ENCODE measurements at regions not wholly inside any gene's neighbourhood (a gene's known extent, or its start where the extent isn't known, plus 50 kb on each side); places are given as distances from the start of the nearest gene placed in this dataset.
"Not testable (repeated sequence)": the region's sequence is repeated elsewhere in the genome, so short reads cannot be mapped to it uniquely, and the experiment has no call there.

DNA sequence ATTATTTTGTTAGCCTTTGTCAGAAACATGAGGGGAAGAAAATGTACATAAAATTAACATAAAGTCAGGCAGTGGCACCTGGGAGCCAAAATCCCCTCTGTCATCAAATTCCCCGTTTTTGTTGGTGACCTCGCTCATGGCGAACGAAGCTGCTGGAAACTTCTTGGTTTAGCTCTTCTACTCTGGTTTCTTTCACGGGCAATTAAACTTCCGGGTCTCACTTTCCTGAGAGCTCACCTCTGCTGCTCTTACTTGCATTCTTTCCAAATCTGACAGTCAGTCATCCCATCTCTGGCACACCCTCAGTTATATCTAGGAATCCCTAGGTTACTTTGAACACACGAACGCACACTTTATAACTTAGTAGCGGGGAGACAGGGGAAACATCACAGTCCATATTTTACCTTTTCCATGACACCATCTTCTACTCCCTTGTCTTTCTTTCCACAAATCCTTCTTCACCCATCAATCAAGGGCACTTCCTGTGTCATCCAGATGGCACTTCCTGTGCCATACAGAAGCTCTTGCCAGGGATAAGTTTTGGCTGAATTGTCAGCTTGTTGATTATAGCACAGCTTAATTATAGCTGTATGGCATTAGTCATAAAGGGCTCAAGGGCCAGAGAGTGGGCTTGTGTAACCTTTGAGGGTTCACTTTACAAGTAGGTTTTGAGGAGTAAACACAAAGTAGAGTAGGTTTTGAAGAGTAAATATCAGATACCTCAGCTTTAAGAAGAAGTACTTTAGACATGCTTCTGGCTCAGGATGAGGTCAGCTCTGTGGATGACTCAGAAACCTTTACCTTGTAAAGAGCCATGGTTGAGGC is 105.1 kb downstream of the GATA3 start:
- H3K27me3 Mint-ChIP-seq (ENCODE audit: unreplicated experiment): peaks cover 3% of the 10 kb centered on the region
- no peaks in the 10 kb centered on the region for H3K36me3 Mint-ChIP-seq (ENCODE audit: unreplicated experiment)
- DNase-seq: no peak
- peaks cover 1% of the 10 kb centered on the region for H3K9me3 Mint-ChIP-seq (ENCODE audit: unreplicated experiment)
- H3K4me3 Mint-ChIP-seq (ENCODE audit: unreplicated experiment): no peak overlapping the region
- H3K4me1 Mint-ChIP-seq (ENCODE audit: low read depth, unreplicated experiment): no peaks in the 10 kb centered on the region
- H3K27ac Mint-ChIP-seq (ENCODE audit: unreplicated experiment): no peak overlapping the region
- TF ChIP-seq, protein P1, sequence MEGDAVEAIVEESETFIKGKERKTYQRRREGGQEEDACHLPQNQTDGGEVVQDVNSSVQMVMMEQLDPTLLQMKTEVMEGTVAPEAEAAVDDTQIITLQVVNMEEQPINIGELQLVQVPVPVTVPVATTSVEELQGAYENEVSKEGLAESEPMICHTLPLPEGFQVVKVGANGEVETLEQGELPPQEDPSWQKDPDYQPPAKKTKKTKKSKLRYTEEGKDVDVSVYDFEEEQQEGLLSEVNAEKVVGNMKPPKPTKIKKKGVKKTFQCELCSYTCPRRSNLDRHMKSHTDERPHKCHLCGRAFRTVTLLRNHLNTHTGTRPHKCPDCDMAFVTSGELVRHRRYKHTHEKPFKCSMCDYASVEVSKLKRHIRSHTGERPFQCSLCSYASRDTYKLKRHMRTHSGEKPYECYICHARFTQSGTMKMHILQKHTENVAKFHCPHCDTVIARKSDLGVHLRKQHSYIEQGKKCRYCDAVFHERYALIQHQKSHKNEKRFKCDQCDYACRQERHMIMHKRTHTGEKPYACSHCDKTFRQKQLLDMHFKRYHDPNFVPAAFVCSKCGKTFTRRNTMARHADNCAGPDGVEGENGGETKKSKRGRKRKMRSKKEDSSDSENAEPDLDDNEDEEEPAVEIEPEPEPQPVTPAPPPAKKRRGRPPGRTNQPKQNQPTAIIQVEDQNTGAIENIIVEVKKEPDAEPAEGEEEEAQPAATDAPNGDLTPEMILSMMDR (IDR thresholded peaks at IDR 0.05; ENCODE audit: partially characterized antibody, unreplicated experiment): no peak

DNA sequence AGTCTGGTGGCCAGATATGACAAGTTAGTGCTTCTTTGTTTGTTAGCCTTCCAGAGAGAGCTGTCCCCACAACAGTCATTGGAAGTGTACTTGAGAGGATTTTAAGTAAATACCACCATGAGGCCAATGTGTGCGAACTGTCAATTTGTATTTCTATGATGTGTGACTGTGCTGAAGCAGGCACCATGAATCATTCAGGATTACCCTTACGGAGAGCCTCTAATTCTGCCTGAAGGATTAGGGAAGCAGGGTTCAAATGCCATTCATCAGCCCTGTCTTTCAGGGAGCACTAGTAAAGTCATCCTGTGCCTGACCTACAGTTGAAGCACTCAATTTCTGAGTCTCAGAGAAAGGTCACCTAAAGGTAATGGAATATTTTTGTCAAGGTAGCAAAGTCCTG is 109.3 kb downstream of the GATA3 start:
- DNase-seq: no peak
- H3K27me3 Mint-ChIP-seq (ENCODE audit: unreplicated experiment): peaks cover 4% of the 10 kb centered on the region
- TF ChIP-seq, protein P1 (IDR thresholded peaks at IDR 0.05; ENCODE audit: partially characterized antibody, unreplicated experiment): no peak
- H3K4me3 Mint-ChIP-seq (ENCODE audit: unreplicated experiment): no peak overlapping the region
- H3K9me3 Mint-ChIP-seq (ENCODE audit: unreplicated experiment): no peaks in the 10 kb centered on the region
- H3K36me3 Mint-ChIP-seq (ENCODE audit: unreplicated experiment): peaks cover 9% of the 10 kb centered on the region
- no peak overlapping the region for H3K27ac Mint-ChIP-seq (ENCODE audit: unreplicated experiment)
- H3K4me1 Mint-ChIP-seq (ENCODE audit: low read depth, unreplicated experiment): no peaks in the 10 kb centered on the region

DNA sequence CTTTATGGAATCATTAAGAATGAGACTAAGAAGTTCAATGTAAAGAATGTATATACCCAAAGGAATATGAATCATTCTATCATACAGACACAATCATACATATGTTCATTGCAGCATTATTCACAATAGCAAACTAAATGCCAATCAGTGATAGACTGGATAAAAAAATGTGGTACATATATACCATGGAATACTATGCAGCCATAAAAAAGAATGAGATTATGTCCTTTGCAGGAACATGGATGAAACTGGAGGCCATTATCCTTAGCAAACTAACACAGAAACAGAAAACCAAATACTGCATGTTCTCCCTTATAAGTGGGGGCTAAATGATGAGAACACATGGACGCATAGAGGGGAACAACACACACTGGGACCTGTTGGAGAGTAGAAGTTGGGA is 110.2 kb downstream of the GATA3 start:
- H3K36me3 Mint-ChIP-seq (ENCODE audit: unreplicated experiment): peaks cover 11% of the 10 kb centered on the region
- not testable (repeated sequence) for DNase-seq; H3K27ac Mint-ChIP-seq (ENCODE audit: unreplicated experiment); H3K27me3 Mint-ChIP-seq (ENCODE audit: unreplicated experiment); H3K4me3 Mint-ChIP-seq (ENCODE audit: unreplicated experiment); H3K4me1 Mint-ChIP-seq (ENCODE audit: low read depth, unreplicated experiment); H3K9me3 Mint-ChIP-seq (ENCODE audit: unreplicated experiment)

DNA sequence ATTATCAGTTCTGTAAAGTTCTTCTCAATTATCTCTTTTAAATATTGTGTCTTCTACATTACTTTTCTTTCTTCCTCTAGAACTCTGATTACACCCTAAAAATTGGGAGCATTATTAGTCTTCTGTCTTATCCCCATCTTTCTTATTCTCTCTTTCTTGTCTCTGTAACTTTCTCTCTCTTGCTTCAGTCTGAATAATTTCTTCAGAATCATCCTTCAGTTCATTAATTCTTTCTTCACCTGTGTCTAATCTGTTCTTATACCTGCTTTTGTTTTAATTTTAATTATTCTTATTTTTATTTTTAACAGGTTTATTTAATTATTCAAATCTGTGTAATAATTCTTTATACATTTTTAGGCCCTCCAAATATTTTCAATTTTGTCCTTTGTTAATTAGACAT is 114.3 kb downstream of the GATA3 start:
- H3K27me3 Mint-ChIP-seq (ENCODE audit: unreplicated experiment): peaks cover 5% of the 10 kb centered on the region
- DNase-seq: no peak
- no peaks in the 10 kb centered on the region for H3K9me3 Mint-ChIP-seq (ENCODE audit: unreplicated experiment)
- peaks cover 11% of the 10 kb centered on the region for H3K36me3 Mint-ChIP-seq (ENCODE audit: unreplicated experiment)
- H3K4me1 Mint-ChIP-seq (ENCODE audit: low read depth, unreplicated experiment): no peaks in the 10 kb centered on the region
- H3K4me3 Mint-ChIP-seq (ENCODE audit: unreplicated experiment): no peak overlapping the region
- H3K27ac Mint-ChIP-seq (ENCODE audit: unreplicated experiment): no peak overlapping the region
- TF ChIP-seq, protein P1 (IDR thresholded peaks at IDR 0.05; ENCODE audit: partially characterized antibody, unreplicated experiment): no peak

DNA sequence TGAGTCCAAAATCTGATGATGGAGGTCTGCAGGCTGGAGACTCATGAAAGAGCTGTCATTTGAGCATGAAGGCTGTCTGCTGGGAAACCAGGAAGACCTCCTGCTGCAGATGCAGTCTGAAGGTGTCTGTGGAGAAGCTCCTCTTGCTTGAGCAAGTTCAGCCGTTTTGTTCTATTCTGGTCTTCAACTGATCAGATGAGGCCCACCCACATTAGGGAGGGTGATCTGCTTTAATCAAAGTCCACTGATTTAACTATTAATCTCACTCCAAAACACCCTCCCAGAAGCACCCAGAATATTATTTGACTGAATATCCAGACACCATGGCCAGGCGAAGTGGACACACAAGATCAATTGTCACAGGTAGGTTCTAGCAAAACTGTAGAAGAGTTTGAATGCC is 116.5 kb downstream of the GATA3 start:
- TF ChIP-seq, protein P1 (IDR thresholded peaks at IDR 0.05; ENCODE audit: partially characterized antibody, unreplicated experiment): no peak
- H3K9me3 Mint-ChIP-seq (ENCODE audit: unreplicated experiment): no peaks in the 10 kb centered on the region
- H3K4me3 Mint-ChIP-seq (ENCODE audit: unreplicated experiment): no peak overlapping the region
- no peak overlapping the region for H3K27ac Mint-ChIP-seq (ENCODE audit: unreplicated experiment)
- DNase-seq: no peak
- peaks cover 7% of the 10 kb centered on the region for H3K36me3 Mint-ChIP-seq (ENCODE audit: unreplicated experiment)
- peaks cover 4% of the 10 kb centered on the region for H3K4me1 Mint-ChIP-seq (ENCODE audit: low read depth, unreplicated experiment)
- H3K27me3 Mint-ChIP-seq (ENCODE audit: unreplicated experiment): peaks cover 3% of the 10 kb centered on the region
